ENCODE measurements at regions not wholly inside any gene's neighbourhood (a gene's known extent, or its start where the extent isn't known, plus 50 kb on each side); places are given as distances from the start of the nearest gene placed in this dataset.

GRCh38 chr2:216808805-216809425, 50.9 kb downstream of the TNP1 start:
- no peaks in the 10 kb centered on the region for H3K27me3 ChIP-seq (ENCODE audit: low read depth)
- in situ Hi-C loops (cut with MboI; ENCODE audit: low sequenced_read_pairs), result no loop called here
- no peak for DNase-seq (ENCODE audit: low spot score in 2 of 2)
- H3K9me3 ChIP-seq, result no peaks in the 10 kb centered on the region
- no peaks in the 10 kb centered on the region for H3K36me3 ChIP-seq (replicated peaks)
- no peaks in the 10 kb centered on the region for H3K4me1 ChIP-seq
- no peak overlapping the region for H3K4me3 ChIP-seq

GRCh38 chr2:216807857-216808272, 52.0 kb downstream of the TNP1 start:
- in situ Hi-C loops (cut with MboI; ENCODE audit: low sequenced_read_pairs), result no loop called here
- DNase-seq (ENCODE audit: low spot score in 2 of 2), result no peak
- H3K4me3 ChIP-seq, result no peak overlapping the region

GRCh38 chr2:216804357-216805350, 55.2 kb downstream of the TNP1 start:
- no peaks in the 10 kb centered on the region for H3K4me1 ChIP-seq
- H3K27me3 ChIP-seq (ENCODE audit: low read depth), result no peaks in the 10 kb centered on the region
- DNase-seq (ENCODE audit: low spot score in 2 of 2), result no peak
- no peaks in the 10 kb centered on the region for H3K36me3 ChIP-seq (replicated peaks)
- H3K4me3 ChIP-seq, result no peak overlapping the region
- no peaks in the 10 kb centered on the region for H3K9me3 ChIP-seq
- in situ Hi-C loops (cut with MboI; ENCODE audit: low sequenced_read_pairs), result no loop called here

More at GRCh38 chr2:216807857-216808272, 52.0 kb downstream of the TNP1 start:
- Histone ChIP-seq H3K9me3 (no peaks in the 10 kb centered on the region), H3K27me3 (ENCODE audit: low read depth) (no peaks in the 10 kb centered on the region), H3K4me1 (no peaks in the 10 kb centered on the region), H3K36me3 (replicated peaks) (no peaks in the 10 kb centered on the region)

- H3K27me3 ChIP-seq (ENCODE audit: low read depth), result no peaks in the 10 kb centered on the region
- H3K4me1 ChIP-seq, result no peaks in the 10 kb centered on the region
- no peaks in the 10 kb centered on the region for H3K36me3 ChIP-seq (replicated peaks)
- no peak for DNase-seq (ENCODE audit: low spot score in 2 of 2)
- in situ Hi-C loops (cut with MboI; ENCODE audit: low sequenced_read_pairs), result no loop called here
- no peaks in the 10 kb centered on the region for H3K9me3 ChIP-seq
- no peak overlapping the region for H3K4me3 ChIP-seq
These were observed 56.1 kb downstream of the TNP1 start for GRCh38 chr2:216803791-216804190.

- in situ Hi-C loops (cut with MboI; ENCODE audit: low sequenced_read_pairs), result no loop called here
- H3K27me3 ChIP-seq (ENCODE audit: low read depth), result no peaks in the 10 kb centered on the region
- H3K4me3 ChIP-seq, result no peak overlapping the region
- H3K9me3 ChIP-seq, result no peaks in the 10 kb centered on the region
- no peak for DNase-seq (ENCODE audit: low spot score in 2 of 2)
- no peaks in the 10 kb centered on the region for H3K36me3 ChIP-seq (replicated peaks)
- no peaks in the 10 kb centered on the region for H3K4me1 ChIP-seq
These were observed 57.2 kb downstream of the TNP1 start for GRCh38 chr2:216802516-216803215.

- H3K4me3 ChIP-seq, result no peak overlapping the region
- no peaks in the 10 kb centered on the region for H3K27me3 ChIP-seq (ENCODE audit: low read depth)
- no peak for DNase-seq (ENCODE audit: low spot score in 2 of 2)
- in situ Hi-C loops (cut with MboI; ENCODE audit: low sequenced_read_pairs), result no loop called here
- no peaks in the 10 kb centered on the region for H3K36me3 ChIP-seq (replicated peaks)
- no peaks in the 10 kb centered on the region for H3K9me3 ChIP-seq
- H3K4me1 ChIP-seq, result no peaks in the 10 kb centered on the region
These were observed 59.0 kb downstream of the TNP1 start for GRCh38 chr2:216800836-216801235.

- Histone ChIP-seq H3K4me3 (no peak overlapping the region), H3K36me3 (replicated peaks) (no peaks in the 10 kb centered on the region), H3K4me1 (no peaks in the 10 kb centered on the region), H3K27me3 (ENCODE audit: low read depth) (no peaks in the 10 kb centered on the region), H3K9me3 (no peaks in the 10 kb centered on the region)
- no peak for DNase-seq (ENCODE audit: low spot score in 2 of 2)
- in situ Hi-C loops (cut with MboI; ENCODE audit: low sequenced_read_pairs), result no loop called here
These were observed 59.9 kb downstream of the TNP1 start for GRCh38 chr2:216799873-216800431.

- no peak overlapping the region for H3K4me3 ChIP-seq
- no peaks in the 10 kb centered on the region for H3K36me3 ChIP-seq (replicated peaks)
- in situ Hi-C loops (cut with MboI; ENCODE audit: low sequenced_read_pairs), result no loop called here
- H3K9me3 ChIP-seq, result no peaks in the 10 kb centered on the region
- peaks cover 3% of the 10 kb centered on the region; the same call in 1 of the 2 replicates for H3K4me1 ChIP-seq
- DNase-seq (ENCODE audit: low spot score in 2 of 2), result no peak
- H3K27me3 ChIP-seq (ENCODE audit: low read depth), result no peaks in the 10 kb centered on the region
These were observed 63.6 kb downstream of the TNP1 start for GRCh38 chr2:216796115-216796840.

GRCh38 chr2:216793386-216793785, 66.5 kb downstream of the TNP1 start:
- in situ Hi-C loops (cut with MboI; ENCODE audit: low sequenced_read_pairs), result no loop called here
- H3K27me3 ChIP-seq (ENCODE audit: low read depth), result no peaks in the 10 kb centered on the region
- H3K4me3 ChIP-seq, result no peak overlapping the region
- H3K36me3 ChIP-seq (replicated peaks), result no peaks in the 10 kb centered on the region
- H3K9me3 ChIP-seq, result no peaks in the 10 kb centered on the region
- peaks cover 3% of the 10 kb centered on the region; the same call in 1 of the 2 replicates for H3K4me1 ChIP-seq
- no peak for DNase-seq (ENCODE audit: low spot score in 2 of 2)

GRCh38 chr2:216792222-216793021, 67.4 kb downstream of the TNP1 start:
- Histone ChIP-seq H3K36me3 (replicated peaks) (no peaks in the 10 kb centered on the region), H3K9me3 (no peaks in the 10 kb centered on the region), H3K4me3 (no peak overlapping the region), H3K27me3 (ENCODE audit: low read depth) (no peaks in the 10 kb centered on the region), H3K4me1 (peaks cover 3% of the 10 kb centered on the region; the same call in 1 of the 2 replicates)
- DNase-seq (ENCODE audit: low spot score in 2 of 2), result peak in 1 of 2 experiments; percentile 25
- in situ Hi-C loops (cut with MboI; ENCODE audit: low sequenced_read_pairs), result no loop called here

GRCh38 chr2:216791303-216791702, 68.6 kb downstream of the TNP1 start:
- Histone ChIP-seq H3K27me3 (ENCODE audit: low read depth) (no peaks in the 10 kb centered on the region), H3K9me3 (no peaks in the 10 kb centered on the region; the same call in 1 of the 2 replicates), H3K4me3 (no peak overlapping the region), H3K36me3 (replicated peaks) (no peaks in the 10 kb centered on the region), H3K4me1 (peaks cover 3% of the 10 kb centered on the region; the same call in 1 of the 2 replicates)
- in situ Hi-C loops (cut with MboI; ENCODE audit: low sequenced_read_pairs), result no loop called here
- no peak for DNase-seq (ENCODE audit: low spot score in 2 of 2)

GRCh38 chr2:216789081-216789480, 70.8 kb downstream of the TNP1 start:
- in situ Hi-C loops (cut with MboI; ENCODE audit: low sequenced_read_pairs), result no loop called here

More at GRCh38 chr2:216789081-216789480, 70.8 kb downstream of the TNP1 start:
- no peaks in the 10 kb centered on the region for H3K36me3 ChIP-seq (replicated peaks)
- DNase-seq (ENCODE audit: low spot score in 2 of 2), result no peak
- no peaks in the 10 kb centered on the region; the same call in 1 of the 2 replicates for H3K9me3 ChIP-seq
- no peaks in the 10 kb centered on the region for H3K27me3 ChIP-seq (ENCODE audit: low read depth)
- H3K4me3 ChIP-seq, result no peak overlapping the region
- peaks cover 3% of the 10 kb centered on the region; the same call in 1 of the 2 replicates for H3K4me1 ChIP-seq

All from HAP-1 (cell line).